H9 (cell line): ENCODE measurements at regions not wholly inside any gene's neighbourhood (a gene's known extent, or its start where the extent isn't known, plus 50 kb on each side); places are given as distances from the start of the nearest gene placed in this dataset.

Experiments
- DNase-seq: peaks from one replicate; pipeline ENCODE4 v3.0.0-alpha.2; 2017
- H2AFZ ChIP-seq: one replicate; pipeline ENCODE4 v1.6.1; 2013; ENCODE audit warnings: mild to moderate bottlenecking, low read length, control low read depth, moderate library complexity
- H2AK5ac ChIP-seq: 2 replicates; pipeline ENCODE4 v1.6.1; 2013; ENCODE audit warnings: low read length, control low read depth, mixed read lengths; ENCODE audit not compliant: insufficient read length
- H2BK120ac ChIP-seq: one replicate; pipeline ENCODE4 v1.6.1; 2013; ENCODE audit warnings: low read depth, mild to moderate bottlenecking, low read length, control low read depth, inconsistent platforms; ENCODE audit not compliant: poor library complexity, severe bottlenecking
- H2BK12ac ChIP-seq: 2 replicates; pipeline ENCODE4 v1.6.1; 2013; ENCODE audit warnings: low read length, control low read depth, mixed read lengths, low read depth; ENCODE audit not compliant: insufficient read length
- H2BK15ac ChIP-seq: 2 replicates; pipeline ENCODE4 v1.6.1; 2013; ENCODE audit warnings: low read depth, low read length, control low read depth
- H2BK20ac ChIP-seq: one replicate; pipeline ENCODE4 v1.6.1; 2013; ENCODE audit warnings: low read depth, mild to moderate bottlenecking, low read length, control low read depth, inconsistent platforms; ENCODE audit not compliant: poor library complexity, severe bottlenecking
- H2BK5ac ChIP-seq: 2 replicates; pipeline ENCODE4 v1.6.1; 2013; ENCODE audit warnings: low read length, control low read depth, mixed read lengths; ENCODE audit not compliant: insufficient read length
- H3K14ac ChIP-seq: 2 replicates; pipeline ENCODE4 v1.6.1; 2013; ENCODE audit warnings: low read length, control low read depth; ENCODE audit not compliant: insufficient read depth
- H3K18ac ChIP-seq: 2 replicates; pipeline ENCODE4 v1.6.1; 2013; ENCODE audit warnings: low read depth, mild to moderate bottlenecking, mixed read lengths, low read length, control low read depth; ENCODE audit not compliant: insufficient read length
- H3K23ac ChIP-seq: 2 replicates; pipeline ENCODE4 v1.6.1; 2013; ENCODE audit warnings: low read length, control low read depth, mixed read lengths, low read depth; ENCODE audit not compliant: insufficient read length
- H3K23me2 ChIP-seq: 2 replicates; pipeline ENCODE4 v1.6.1; 2013; ENCODE audit warnings: low read depth, mild to moderate bottlenecking, mixed read lengths, low read length, control low read depth; ENCODE audit not compliant: insufficient read length, poor library complexity, severe bottlenecking
- H3K27ac ChIP-seq: 2 replicates; pipeline ENCODE4 v1.5.1; 2013; ENCODE audit warnings: low read length, control low read depth, mixed read lengths, low read depth; ENCODE audit not compliant: insufficient read length
- H3K27me3 ChIP-seq: 2 replicates; pipeline ENCODE4 v1.6.1; 2013; ENCODE audit warnings: low read length, control low read depth, inconsistent platforms; ENCODE audit not compliant: insufficient read depth
- H3K4ac ChIP-seq: 2 replicates; pipeline ENCODE4 v1.6.1; 2013; ENCODE audit warnings: low read depth, mild to moderate bottlenecking, control low read depth, inconsistent platforms, low read length, moderate library complexity
- H3K4me1 ChIP-seq: 2 replicates; pipeline ENCODE4 v1.6.1; 2013; ENCODE audit warnings: low read length, control low read depth, inconsistent platforms; ENCODE audit not compliant: insufficient read depth
- H3K4me2 ChIP-seq: 2 replicates; pipeline ENCODE4 v1.6.1; 2013; ENCODE audit warnings: low read length, control low read depth, mixed read lengths; ENCODE audit not compliant: insufficient read length, insufficient read depth
- H3K56ac ChIP-seq: 2 replicates; pipeline ENCODE4 v1.6.1; 2013; ENCODE audit warnings: low read depth, mild to moderate bottlenecking, mixed read lengths, low read length, control low read depth; ENCODE audit not compliant: insufficient read length
- H3K79me1 ChIP-seq: 2 replicates; pipeline ENCODE4 v1.6.1; 2013; ENCODE audit warnings: low read depth, mild to moderate bottlenecking, moderate library complexity, low read length, control low read depth, inconsistent platforms; ENCODE audit not compliant: insufficient read depth, poor library complexity, severe bottlenecking
- H3K79me2 ChIP-seq: 2 replicates; pipeline ENCODE4 v1.6.1; 2013; ENCODE audit warnings: low read length, control low read depth, inconsistent platforms; ENCODE audit not compliant: insufficient read depth
- H3K9ac ChIP-seq: 2 replicates; pipeline ENCODE4 v1.6.1; 2013; ENCODE audit warnings: low read length, control low read depth, mixed read lengths; ENCODE audit not compliant: insufficient read length; ENCODE audit errors: extremely low read depth
- H3K9me3 ChIP-seq: one replicate; pipeline ENCODE4 v1.6.1; 2013; ENCODE audit warnings: low read depth, low read length, inconsistent platforms; ENCODE audit not compliant: control insufficient read depth
- H3T11ph ChIP-seq: one replicate; pipeline ENCODE4 v1.6.1; 2013; ENCODE audit warnings: mild to moderate bottlenecking, low read length, control low read depth, inconsistent platforms
- H4K20me1 ChIP-seq: one replicate; pipeline ENCODE4 v1.6.1; 2013; ENCODE audit not compliant: control insufficient read depth, insufficient read length, insufficient read depth
- H4K5ac ChIP-seq: 2 replicates; pipeline ENCODE4 v1.6.1; 2013; ENCODE audit warnings: low read depth, mild to moderate bottlenecking, mixed read lengths, low read length, control low read depth; ENCODE audit not compliant: insufficient read length
- H4K8ac ChIP-seq: replicated peaks from 2 replicates; pipeline ENCODE4 v1.6.1; 2013; ENCODE audit warnings: low read length, control low read depth, mixed read lengths, low read depth; ENCODE audit not compliant: insufficient read length
- H4K91ac ChIP-seq: 2 replicates; pipeline ENCODE4 v1.6.1; 2013; ENCODE audit warnings: low read depth, mild to moderate bottlenecking, moderate library complexity, mixed read lengths, low read length, control low read depth; ENCODE audit not compliant: insufficient read length
- H3K27ac Mint-ChIP-seq, 3 experiments: 2 replicates in 2 of 3; 3 replicates in 1 of 3; pipeline ENCODE4 v1.8.0; 2020 to 2021; ENCODE audit warnings: mixed read lengths in 3 of 3, mild to moderate bottlenecking in 1 of 3, moderate library complexity in 1 of 3
- H3K27me3 Mint-ChIP-seq: 2 replicates; pipeline ENCODE4 v1.8.0; 2021; ENCODE audit warnings: low read depth, mild to moderate bottlenecking, moderate library complexity, mixed read lengths
- H3K36me3 Mint-ChIP-seq, 3 experiments: 2 replicates in 2 of 3; 3 replicates in 1 of 3; pipeline ENCODE4 v1.8.0; 2020 to 2021; ENCODE audit warnings: low read depth in 3 of 3, mixed read lengths in 3 of 3; ENCODE audit not compliant: insufficient read depth in 1 of 3
- H3K4me1 Mint-ChIP-seq, 2 experiments: 2 replicates each; pipeline ENCODE4 v1.8.0; 2020; ENCODE audit warnings: mixed read lengths in 2 of 2
- H3K4me3 Mint-ChIP-seq, 2 experiments: 2 replicates in 1 of 2; 3 replicates in 1 of 2; pipeline ENCODE4 v1.8.0; 2020 to 2021; ENCODE audit warnings: mild to moderate bottlenecking in 2 of 2, mixed read lengths in 2 of 2, moderate library complexity in 1 of 2
- H3K9me3 Mint-ChIP-seq, 2 experiments: 2 replicates in 1 of 2; 3 replicates in 1 of 2; pipeline ENCODE4 v1.8.0; 2020; ENCODE audit warnings: mild to moderate bottlenecking in 2 of 2, mixed read lengths in 2 of 2, moderate library complexity in 1 of 2
- CTCF ChIP-seq: fragments of 200-600 bp; sonication (generic); conservative IDR thresholded peaks from 3 replicates; pipeline ENCODE4 v1.8.0; 2021; ENCODE audit warnings: antibody characterized with exemption, mild to moderate bottlenecking
- WGBS: extraction: QIAGEN DNeasy Blood & Tissue Kit; methylation state at CpG from one replicate; pipeline ENCODE4 v1.1.7; 2013; ENCODE audit warnings: missing lambda C conversion rate, low lambda C conversion rate, mixed read lengths; ENCODE audit not compliant: insufficient read length; ENCODE audit errors: extremely low coverage; 5-methylcytosine and 5-hydroxymethylcytosine counted together

- no peak for TF ChIP-seq CTCF
- Mint-ChIP-seq H3K36me3 (peaks cover 0 to 5% (median 1%) of the 10 kb centered on the region in 3 experiments; a peak in 2 of 7 replicates), H3K27me3 (no peaks in the 10 kb centered on the region), H3K4me1 (no peaks in the 10 kb centered on the region), H3K27ac (no peak overlapping the region; a peak in 1 of 7 replicates), H3K4me3 (no peak overlapping the region), H3K9me3 (peaks cover 0 to 9% of the 10 kb centered on the region in 2 experiments; a peak in 3 of 5 replicates)
- Histone ChIP-seq H3T11ph (no peak overlapping the region), H4K8ac (no peak overlapping the region), H2AFZ (no peak overlapping the region), H3K27ac (no peak overlapping the region), H3K14ac (no peak overlapping the region), H3K9ac (no peak overlapping the region), H3K9me3 (no peaks in the 10 kb centered on the region), H2BK15ac (no peak overlapping the region), H3K56ac (no peak overlapping the region), H4K5ac (no peak overlapping the region), H3K79me1 (no peaks in the 10 kb centered on the region), H3K4ac (no peak overlapping the region), H3K4me2 (no peak overlapping the region), H3K23me2 (no peaks in the 10 kb centered on the region), H3K4me1 (no peaks in the 10 kb centered on the region), H2BK120ac (no peak overlapping the region), H2BK12ac (no peak overlapping the region), H4K91ac (no peak overlapping the region), H3K79me2 (no peaks in the 10 kb centered on the region), H2BK20ac (no peak overlapping the region), H3K27me3 (no peaks in the 10 kb centered on the region), H3K23ac (no peak overlapping the region), H2BK5ac (no peak overlapping the region), H3K18ac (no peak overlapping the region), H2AK5ac (no peak overlapping the region), H4K20me1 (no peaks in the 10 kb centered on the region)
- WGBS: no CpG with 5 or more reads among the region's 2 CpGs
- no peak for DNase-seq
Measured at GRCh38 chr4:12122316-12122715, 693.6 kb upstream of the HS3ST1 start.
